HG03066 (cell line): ENCODE measurements at regions not wholly inside any gene's neighbourhood (a gene's known extent, or its start where the extent isn't known, plus 50 kb on each side); places are given as distances from the start of the nearest gene placed in this dataset.
"Not testable (repeated sequence)": the region's sequence is repeated elsewhere in the genome, so short reads cannot be mapped to it uniquely, and the experiment has no call there.

Source experiments
- ATAC-seq: cut with Tn5 transposase; IDR thresholded peaks from one replicate; pipeline ENCODE4 v1.9.1; 2021; ENCODE audit warnings: low read depth; ENCODE audit not compliant: unreplicated experiment

DNA sequence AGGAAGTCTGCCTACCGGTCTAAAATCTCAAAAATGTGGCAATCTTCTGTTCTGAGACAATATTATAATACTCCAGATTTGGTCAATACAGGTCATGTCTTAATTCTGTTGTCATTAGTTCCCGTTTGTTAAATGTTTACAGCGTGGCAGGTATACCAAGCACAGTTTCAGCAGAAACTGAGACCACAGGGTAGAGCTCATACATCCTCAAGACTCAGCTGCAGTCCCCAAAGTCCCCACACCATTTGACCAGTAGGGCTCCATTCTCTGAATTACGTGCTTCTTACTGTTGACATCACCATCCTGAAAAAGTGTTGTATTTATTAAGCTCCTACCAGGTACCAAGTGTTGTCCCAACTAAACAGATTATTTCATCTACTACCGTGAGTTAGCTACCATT, 157.1 kb downstream of the MC4R start:
- no peak for ATAC-seq

DNA sequence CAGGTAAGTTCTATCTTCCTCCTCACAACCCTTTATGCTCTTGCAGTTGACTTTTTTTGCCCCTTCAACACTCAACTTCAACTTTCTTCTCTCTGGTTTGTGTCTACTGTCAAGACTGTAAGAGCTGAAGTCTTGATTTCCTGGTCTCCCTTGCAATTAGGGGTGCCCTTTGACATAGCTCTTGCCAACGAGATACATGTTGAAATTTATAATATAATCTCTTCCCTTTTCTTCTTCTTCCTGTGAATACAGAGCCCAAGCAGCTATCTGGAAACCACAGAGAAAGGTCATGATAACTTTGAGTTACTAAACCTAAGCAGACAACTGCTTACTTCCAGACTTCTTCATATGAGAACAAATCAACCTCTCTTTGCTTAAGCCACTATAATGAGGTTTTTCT, 163.5 kb downstream of the MC4R start:
- ATAC-seq = no peak

DNA sequence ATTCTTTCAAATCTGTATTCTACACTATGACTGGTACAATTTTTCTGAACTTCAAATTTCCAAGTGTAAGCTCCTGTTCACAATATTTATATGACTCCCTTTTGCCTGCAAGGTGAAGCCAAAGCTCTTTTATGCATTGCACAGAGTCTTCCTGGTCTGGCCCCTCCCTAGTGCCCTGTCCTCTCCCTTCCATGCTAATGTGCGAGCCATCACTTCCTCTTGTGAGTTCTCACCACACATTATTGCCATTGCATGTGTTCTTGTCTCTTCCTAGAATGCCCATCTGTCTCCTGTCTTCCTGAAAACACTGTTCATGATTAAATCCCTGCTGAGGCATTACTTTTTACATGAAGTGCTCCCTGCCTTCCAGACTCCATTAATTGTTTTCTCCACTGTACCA, 169.9 kb downstream of the MC4R start:
- no peak for ATAC-seq

DNA sequence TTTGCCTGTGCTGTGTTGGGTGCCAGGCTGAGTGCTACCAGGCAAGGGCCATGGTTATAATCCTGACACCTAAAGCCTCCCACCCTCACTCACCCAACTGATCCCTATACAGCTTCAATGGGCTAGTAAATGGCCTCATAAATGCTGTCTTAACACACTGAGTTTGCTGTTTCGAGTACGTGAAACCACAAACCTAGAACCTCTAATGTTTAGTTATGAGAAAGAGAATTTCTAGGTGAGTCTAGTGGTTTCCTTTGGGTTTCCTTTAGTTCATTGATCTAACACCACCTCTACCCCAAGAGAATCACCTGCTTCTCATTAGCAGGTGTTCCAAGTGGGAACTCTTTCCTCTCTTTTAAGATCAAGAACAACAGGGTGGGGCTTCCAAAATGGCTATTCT, 172.0 kb downstream of the MC4R start:
- no peak for ATAC-seq

DNA sequence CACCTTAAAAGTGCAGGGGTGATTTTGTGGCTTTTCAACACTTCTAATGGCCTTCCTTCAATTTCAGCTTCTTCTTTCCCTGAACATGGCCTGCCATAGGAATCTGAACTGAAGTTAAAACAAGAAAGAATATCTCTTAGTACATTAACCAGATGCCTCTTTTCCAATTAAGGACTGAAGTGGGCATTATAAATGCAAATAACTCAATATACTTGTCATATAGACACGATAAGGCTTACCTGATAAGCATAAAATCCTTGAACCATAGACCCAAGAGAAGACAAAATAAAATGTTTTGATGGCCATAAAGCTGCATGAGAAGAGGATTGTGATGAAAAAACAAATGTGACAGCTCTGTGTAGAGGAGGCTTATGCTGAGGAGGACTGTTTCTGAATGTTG, 173.1 kb downstream of the MC4R start:
- no peak for ATAC-seq

DNA sequence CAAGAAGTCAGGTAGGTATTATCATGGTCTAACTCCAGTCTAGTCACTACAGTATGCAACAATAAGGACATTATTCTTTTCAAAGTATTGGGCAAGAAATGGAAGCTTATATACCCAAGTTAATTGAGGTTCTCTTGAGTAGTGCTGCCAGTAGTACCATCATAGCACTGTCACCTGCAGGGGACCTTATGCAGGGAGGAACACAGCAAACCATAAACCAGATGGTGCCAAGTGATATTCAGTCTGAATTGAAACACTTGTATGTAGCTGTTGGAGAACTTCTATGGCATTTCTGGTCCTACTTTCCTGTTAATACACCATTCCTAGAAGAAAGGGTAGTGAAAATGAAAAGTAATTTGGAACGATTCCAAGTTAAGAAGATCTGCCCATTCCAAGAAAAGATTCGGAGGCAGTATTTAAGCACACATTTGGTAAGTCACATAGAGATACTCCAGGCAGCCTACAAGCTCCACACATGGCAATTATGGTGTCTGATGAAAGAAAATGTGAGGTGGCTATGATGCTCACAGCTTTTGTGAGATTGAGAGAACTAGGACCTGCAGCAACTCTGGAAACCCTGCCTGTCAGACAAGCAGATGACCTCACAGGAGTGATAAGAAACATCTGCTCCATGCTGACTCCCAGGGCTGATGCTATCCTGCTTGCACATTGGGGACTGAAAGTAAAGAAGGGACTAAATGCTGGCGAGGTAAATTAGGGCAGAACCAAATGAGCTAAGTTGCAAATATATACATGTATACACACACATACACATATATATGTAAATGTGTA, 174.7 kb downstream of the MC4R start:
- no peak for ATAC-seq

DNA sequence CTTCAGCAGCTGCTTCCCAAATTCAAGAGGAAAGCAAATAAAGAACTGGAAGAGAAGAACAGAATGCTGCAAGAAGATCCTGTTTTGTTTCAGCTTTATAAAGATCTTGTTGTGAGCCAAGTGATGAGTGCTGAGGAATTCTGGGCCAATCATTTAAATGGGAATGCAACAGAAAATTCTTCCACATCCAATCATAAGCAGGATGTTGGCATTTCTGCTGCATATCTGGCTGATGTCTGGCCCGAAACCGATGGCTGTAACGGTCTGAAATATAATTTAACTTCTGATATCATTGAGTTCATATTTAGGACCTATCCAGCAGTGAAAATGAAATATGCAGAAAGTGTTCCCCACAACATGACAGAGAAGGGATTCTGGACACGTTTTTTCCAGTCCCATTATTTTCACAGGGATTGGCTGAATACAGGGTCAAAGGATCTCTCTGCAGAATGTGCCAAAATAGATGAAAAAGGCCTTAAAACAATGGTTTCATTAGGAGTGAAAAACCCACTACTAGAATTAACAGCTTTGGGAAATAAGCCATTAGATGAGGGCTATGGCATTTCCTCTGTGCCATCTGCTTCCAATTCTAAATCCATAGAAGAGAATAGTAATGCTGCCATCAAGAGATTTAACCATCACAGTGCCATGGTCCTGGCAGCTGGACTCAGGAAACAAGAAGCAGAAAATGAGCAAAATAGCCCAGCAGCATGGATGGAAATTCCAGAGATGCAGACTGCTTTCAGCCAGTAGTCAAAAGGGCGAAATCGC, 175.6 kb downstream of the MC4R start:
- ATAC-seq = no peak

DNA sequence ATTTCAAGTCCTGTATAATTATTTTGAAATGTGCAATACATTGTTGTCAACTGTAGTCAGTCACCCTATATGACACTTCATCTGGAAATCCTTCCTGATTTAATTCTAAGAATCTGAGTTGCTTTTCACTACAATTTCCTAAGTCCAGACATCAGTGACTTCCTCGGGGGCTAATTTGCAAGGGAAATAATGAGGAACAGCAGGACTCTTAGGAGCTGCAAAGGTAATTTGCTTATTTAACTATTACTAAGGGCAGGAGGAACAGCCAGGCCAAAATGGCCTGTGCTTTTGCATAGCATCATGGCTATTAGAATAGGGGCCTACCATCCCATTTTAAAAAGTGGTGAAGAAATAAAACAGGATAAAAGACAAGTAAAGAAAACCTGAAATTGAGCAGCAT, 178.8 kb downstream of the MC4R start:
- no peak for ATAC-seq

DNA sequence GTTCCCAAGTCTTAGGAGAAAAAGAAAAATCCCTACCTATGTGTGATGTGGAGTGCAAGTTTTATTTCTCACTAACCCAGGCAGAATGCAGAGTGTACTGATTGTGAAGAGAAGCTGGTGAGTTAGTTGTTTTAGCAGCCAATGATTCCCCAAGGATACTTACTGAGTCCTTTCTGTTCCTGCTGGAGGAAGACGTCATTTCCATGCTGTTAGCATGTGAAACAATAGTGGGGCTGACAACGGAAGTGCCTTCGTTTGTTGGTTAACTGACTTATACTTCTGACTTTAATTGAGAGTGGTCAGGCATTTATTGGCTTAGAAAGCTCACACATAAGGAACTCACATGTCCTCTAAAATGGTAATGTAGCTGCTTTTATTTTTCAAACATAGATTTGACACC, 180.6 kb downstream of the MC4R start:
- no peak for ATAC-seq

DNA sequence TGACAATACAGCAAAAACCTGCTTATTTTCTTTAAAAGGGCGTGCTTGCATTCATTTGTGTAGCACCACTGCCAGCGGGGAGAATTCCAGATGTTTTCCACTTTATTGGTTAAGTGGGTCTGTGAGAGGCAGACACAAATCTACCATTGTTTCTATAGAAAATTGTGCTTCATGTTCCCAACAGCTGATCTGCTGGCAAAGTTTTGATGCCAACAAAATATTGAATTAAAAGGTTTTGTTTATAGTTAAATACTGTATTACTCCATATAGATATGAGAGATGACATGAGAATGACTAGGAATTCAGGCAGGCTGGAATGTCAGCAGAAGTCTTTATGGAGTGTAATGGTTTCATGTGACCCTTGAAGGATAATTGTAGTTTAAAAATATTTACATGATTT, 182.7 kb downstream of the MC4R start:
- no peak for ATAC-seq

DNA sequence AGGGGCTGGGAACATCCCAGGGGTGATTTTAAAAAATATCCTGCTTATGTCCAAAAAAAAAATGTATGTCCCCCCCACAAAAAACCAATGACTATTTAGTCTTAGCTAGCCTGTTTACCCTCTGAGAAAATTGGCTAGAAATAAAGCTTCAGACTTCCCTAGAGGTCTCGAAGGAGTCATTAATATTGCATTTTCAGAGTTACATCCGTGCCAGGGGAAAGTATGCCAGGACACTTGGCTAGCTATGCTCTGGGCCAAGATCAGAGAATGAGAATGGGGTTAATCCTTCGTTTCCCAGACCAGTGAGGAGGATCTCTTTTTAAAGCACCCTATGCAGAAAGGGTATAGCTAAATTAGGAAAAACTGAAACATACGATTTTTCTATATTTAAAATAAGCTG, 183.6 kb downstream of the MC4R start:
- no peak for ATAC-seq

DNA sequence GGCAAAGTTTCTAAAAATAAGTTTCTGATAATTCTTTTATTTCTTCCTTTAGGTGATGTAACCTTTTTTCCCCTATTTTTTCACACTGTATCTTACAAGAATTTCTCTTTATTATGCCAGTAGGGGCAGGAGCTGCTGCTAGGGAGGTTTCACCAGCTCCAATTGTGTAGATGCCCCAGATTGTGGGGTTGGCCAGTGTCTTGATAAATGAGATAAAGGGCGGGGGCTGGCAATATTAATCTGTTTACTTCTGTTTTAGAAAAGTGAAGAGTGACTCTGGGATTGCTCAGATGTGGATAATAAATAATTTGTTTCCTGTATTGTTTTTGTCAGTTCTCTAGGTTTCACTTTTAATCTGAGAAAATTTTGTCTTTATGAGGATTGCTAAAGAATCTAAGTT, 190.4 kb downstream of the MC4R start:
- no peak for ATAC-seq

DNA sequence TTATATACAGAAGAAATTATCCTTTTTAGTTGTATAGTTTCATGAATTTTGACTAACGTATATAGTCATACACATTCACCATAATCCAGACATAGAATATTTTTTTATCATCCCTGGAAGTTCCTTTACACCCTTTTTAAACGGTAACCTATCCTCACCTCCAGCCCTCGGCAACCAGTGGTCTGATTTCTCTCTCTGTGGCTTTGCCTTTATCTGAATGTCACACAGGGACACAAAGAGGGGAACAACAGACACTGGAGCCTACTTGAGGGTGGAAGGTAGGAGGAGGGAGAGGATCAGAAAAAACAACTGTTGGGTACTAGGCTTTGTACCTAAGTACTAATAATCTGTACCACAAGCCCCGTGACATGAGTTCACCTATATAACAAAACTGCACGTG, 191.9 kb downstream of the MC4R start:
- ATAC-seq = no peak

DNA sequence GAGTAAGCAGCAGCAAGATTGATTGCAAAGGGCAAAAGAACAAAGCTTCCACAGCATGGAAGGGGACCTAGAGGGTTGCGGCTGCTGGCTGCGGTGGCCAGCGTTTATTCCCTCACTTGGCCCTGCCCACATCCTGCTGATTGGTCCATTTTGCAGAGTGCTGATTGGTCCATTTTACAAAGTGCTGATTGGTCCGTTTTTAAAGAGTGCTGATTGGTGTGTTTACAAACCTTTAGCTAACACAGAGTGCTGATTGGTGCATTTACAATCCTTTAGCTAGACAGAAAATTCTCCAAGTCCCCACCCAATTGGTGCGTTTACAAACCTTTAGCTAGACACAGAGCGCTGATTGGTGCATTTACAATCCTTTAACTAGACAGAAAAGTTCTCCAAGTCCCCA, 194.4 kb downstream of the MC4R start:
- ATAC-seq = not testable (repeated sequence)

DNA sequence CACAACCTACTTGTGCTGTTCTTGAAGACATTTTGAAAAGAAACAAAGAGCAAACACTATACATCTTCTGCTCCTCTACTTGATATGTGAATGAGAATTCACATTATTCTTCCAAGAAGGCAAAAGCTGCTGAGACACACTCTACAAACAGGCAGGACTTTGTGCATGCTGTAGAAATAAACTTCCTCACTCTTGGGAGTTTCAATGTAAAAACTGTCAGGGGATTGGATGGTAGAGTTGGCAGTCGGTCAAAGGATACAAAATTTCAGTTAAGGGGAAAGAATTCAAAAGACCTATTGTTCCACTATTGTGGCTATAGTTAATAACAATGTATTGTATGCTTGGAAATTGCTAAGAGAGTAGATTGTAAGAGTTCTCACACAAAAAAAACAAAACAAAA, 196.3 kb downstream of the MC4R start:
- ATAC-seq = no peak

DNA sequence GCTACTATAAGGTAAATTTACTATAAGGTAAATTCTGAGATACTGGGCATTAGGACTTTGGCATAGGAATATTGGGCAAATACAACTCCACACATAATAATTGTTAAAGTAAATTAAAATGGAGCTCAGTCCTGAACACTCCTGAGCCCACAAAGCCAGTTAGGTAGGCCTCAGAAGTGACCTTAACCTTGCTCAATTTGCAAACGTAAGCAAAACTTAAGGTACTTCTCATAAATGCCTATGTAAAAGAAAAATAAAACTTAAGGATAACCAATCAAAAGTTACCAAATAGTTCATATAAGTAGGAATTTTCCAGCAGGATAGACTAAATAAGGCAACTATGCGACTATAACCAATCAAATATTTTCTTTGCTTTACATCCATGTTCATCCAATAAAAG, 197.7 kb downstream of the MC4R start:
- ATAC-seq = no peak

DNA sequence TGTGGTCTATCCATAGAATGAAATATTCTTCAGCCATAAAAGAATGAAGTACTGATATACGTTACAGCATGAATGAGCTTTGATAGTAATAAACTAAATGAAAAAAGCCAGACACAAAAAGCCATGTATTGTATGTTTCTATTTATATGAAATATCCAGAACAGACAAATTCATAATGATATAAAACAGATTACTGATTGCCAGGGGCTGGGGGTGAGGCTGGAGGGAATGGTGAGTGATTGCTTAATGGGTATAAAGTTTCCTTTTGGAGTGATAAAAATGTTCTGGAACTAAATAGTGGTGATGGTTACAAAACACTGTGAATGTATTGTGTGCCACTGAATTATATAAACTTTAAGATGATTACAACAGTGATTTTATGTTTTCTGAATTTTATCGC, 200.5 kb downstream of the MC4R start:
- no peak for ATAC-seq

DNA sequence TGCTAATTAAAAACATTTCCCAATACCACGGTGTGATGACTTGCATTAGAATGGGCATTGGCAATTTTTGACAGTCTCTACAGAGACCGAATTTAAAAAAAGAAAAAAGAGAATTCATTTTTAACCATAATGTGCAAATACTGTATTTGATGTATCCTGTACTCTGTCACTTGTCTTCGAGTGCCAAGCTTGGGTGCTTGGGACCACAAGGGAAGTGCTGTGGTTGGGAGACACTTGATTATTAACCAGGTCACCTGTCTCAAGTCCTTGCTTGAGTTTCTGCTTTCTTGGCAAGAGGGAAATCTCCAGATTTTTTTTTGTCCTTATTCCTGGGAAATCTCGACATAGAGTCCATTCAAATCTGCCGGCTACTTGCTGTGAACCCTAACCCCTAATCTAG, 209.0 kb downstream of the MC4R start:
- no peak for ATAC-seq

DNA sequence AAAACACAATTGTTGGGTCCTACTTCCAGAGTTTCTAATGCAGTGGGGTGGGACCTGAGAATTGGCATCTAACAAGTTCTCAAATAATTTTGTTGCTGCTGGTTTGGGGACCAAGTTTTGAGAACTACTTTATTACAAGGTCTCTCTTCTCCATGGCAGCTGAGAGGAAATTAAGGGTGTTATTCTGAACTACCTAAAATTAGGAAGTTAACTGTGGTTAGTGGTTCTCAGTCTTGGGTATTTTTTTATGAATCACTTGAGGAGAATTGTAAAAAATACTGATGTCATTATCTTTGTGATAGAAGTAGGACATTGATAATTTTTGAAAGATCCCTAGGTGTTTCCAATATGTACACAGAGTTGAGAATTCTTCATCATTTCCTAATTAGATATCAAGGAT, 210.2 kb downstream of the MC4R start:
- ATAC-seq = no peak

DNA sequence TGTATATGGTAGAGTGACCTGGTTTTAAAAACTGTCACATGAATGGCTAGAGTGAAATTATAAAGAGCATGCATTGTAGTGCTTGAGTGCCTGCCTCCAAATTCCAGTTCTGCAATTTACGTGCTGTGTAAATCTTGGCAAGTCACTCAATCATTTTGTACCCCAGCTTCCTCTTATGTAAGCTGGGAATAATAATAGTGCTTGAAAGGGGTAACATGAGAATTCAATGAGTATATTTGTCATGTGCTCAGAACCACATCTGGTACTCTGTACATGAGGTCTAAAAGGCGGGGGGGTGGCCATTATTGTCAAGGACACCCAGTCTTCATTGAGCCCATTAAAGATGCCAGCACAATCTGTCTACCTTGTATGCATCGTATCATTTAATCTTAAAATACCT, 214.8 kb downstream of the MC4R start:
- no peak for ATAC-seq

DNA sequence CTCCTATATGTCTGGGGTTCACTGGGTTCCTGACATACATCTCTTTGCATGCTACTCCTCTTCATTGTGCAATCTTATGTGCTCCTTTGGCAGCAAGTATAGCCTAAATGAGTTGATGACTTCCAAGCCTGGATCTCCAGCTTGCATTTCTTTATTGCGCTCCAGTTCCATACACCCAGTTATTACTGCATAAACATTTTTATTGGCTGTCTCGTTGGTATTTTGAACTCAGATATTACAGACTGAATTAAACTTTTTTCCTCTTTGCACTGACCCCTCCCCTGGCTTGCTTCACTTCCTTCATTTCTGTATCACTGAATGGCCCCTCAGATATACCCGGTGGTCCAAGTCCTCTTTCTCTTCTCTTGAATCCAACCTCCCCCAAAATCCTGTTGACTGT, 219.2 kb downstream of the MC4R start:
- ATAC-seq = no peak

DNA sequence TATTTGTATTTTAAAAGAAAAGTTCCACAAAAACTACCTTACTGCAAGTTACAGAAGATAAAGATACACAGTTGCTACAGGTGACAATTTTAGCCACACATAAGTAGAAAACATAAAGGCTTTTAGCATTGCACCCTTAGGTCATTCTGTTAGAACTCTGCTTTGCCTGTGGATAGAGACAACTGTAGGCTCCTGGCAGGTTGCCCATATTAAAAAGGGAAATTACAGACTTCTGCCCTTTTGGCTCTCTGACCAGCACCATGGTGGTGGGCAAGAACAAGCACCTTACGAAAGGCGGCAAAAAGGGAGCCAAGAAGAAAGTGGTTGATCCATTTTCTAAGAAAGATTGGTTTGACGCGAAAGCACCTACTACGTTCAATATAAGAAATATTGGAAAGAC, 223.3 kb downstream of the MC4R start:
- no peak for ATAC-seq
